SIG-M5 treated with dmso at 0.1 percent for 504 hours (cell line): ENCODE measurements at regions not wholly inside any gene's neighbourhood (a gene's known extent, or its start where the extent isn't known, plus 50 kb on each side); places are given as distances from the start of the nearest gene placed in this dataset.

Experiments used
- DNase-seq: peaks from one replicate; lab custom pipeline; 2025; ENCODE audit not compliant: unreplicated experiment; lab: John Stamatoyannopoulos, UW

GRCh38 chrX:38856670-38857265 lies 55.5 kb downstream of the MID1IP1 start:
- no peak for DNase-seq

GRCh38 chrX:38857736-38858523 lies 56.7 kb downstream of the MID1IP1 start:
- DNase-seq = no peak

GRCh38 chrX:38859602-38860001 lies 58.3 kb downstream of the MID1IP1 start:
- peak; percentile 30 for DNase-seq

GRCh38 chrX:38860106-38861013 lies 59.1 kb downstream of the MID1IP1 start:
- peak; percentile 17 for DNase-seq

GRCh38 chrX:38861489-38861888 lies 60.2 kb downstream of the MID1IP1 start:
- peak; percentile 55 for DNase-seq

- DNase-seq = no peak
These were observed 60.8 kb downstream of the MID1IP1 start for GRCh38 chrX:38862100-38862499.

GRCh38 chrX:38864165-38864564 lies 62.9 kb downstream of the MID1IP1 start:
- DNase-seq = no peak

- DNase-seq = no peak
These were observed 67.1 kb downstream of the MID1IP1 start for GRCh38 chrX:38868321-38868720.

GRCh38 chrX:38868941-38869401 lies 67.7 kb downstream of the MID1IP1 start:
- DNase-seq = peak; percentile 83

- peak; percentile 66 for DNase-seq
These were observed 69.2 kb downstream of the MID1IP1 start for GRCh38 chrX:38870361-38870895.

- no peak for DNase-seq
These were observed 70.1 kb downstream of the MID1IP1 start for GRCh38 chrX:38871129-38872029.

GRCh38 chrX:38877366-38877765 lies 76.1 kb downstream of the MID1IP1 start:
- no peak for DNase-seq

GRCh38 chrX:38878641-38879340 lies 77.5 kb downstream of the MID1IP1 start:
- DNase-seq = no peak

GRCh38 chrX:38879631-38880220 lies 78.5 kb downstream of the MID1IP1 start:
- peak; percentile 31 for DNase-seq

GRCh38 chrX:38880296-38880854 lies 79.1 kb downstream of the MID1IP1 start:
- peak; percentile 24 for DNase-seq

- DNase-seq = no peak
These were observed 79.8 kb downstream of the MID1IP1 start for GRCh38 chrX:38881066-38881465.

- no peak for DNase-seq
These were observed 80.5 kb downstream of the MID1IP1 start for GRCh38 chrX:38881727-38882126.

- no peak for DNase-seq
These were observed 81.8 kb downstream of the MID1IP1 start for GRCh38 chrX:38882894-38883626.
